NK-92 treated with Interleukin-12 subunit alpha and Interleukin-12 subunit beta, amount 100 ng/mL, for 24 hours (cell line): ENCODE measurements at regions not wholly inside any gene's neighbourhood (a gene's known extent, or its start where the extent isn't known, plus 50 kb on each side); places are given as distances from the start of the nearest gene placed in this dataset.
"Not testable (repeated sequence)": the region's sequence is repeated elsewhere in the genome, so short reads cannot be mapped to it uniquely, and the experiment has no call there.

Source experiments
- DNase-seq: peaks from one replicate; lab custom pipeline; 2025; lab: John Stamatoyannopoulos, UW

GRCh38 chr11:129729216-129729615, 86.4 kb upstream of the TMEM45B start:
- DNase-seq: no peak

- DNase-seq: no peak
Observed at GRCh38 chr11:129729823-129730222, 85.8 kb upstream of the TMEM45B start.

- DNase-seq: no peak
Observed at GRCh38 chr11:129731316-129731715, 84.3 kb upstream of the TMEM45B start.

- no peak for DNase-seq
Observed at GRCh38 chr11:129732941-129733340, 82.7 kb upstream of the TMEM45B start.

- no peak for DNase-seq
Observed at GRCh38 chr11:129733384-129733783, 82.3 kb upstream of the TMEM45B start.

GRCh38 chr11:129733981-129734380, 81.7 kb upstream of the TMEM45B start:
- DNase-seq: no peak

- DNase-seq: no peak
Observed at GRCh38 chr11:129734654-129735053, 81.0 kb upstream of the TMEM45B start.

- no peak for DNase-seq
Observed at GRCh38 chr11:129737831-129738230, 77.8 kb upstream of the TMEM45B start.

- no peak for DNase-seq
Observed at GRCh38 chr11:129738242-129738641, 77.4 kb upstream of the TMEM45B start.

GRCh38 chr11:129739339-129739738, 76.3 kb upstream of the TMEM45B start:
- DNase-seq: no peak

GRCh38 chr11:129740125-129740719, 75.4 kb upstream of the TMEM45B start:
- no peak for DNase-seq

- DNase-seq: no peak
Observed at GRCh38 chr11:129743112-129743815, 72.4 kb upstream of the TMEM45B start.

GRCh38 chr11:129747071-129747470, 68.6 kb upstream of the TMEM45B start:
- no peak for DNase-seq

GRCh38 chr11:129749141-129749540, 66.5 kb upstream of the TMEM45B start:
- DNase-seq: no peak

- peak; percentile 41 for DNase-seq
Observed at GRCh38 chr11:129750343-129751292, 65.0 kb upstream of the TMEM45B start.

GRCh38 chr11:129751511-129751910, 64.1 kb upstream of the TMEM45B start:
- DNase-seq: no peak

GRCh38 chr11:129763569-129763968, 52.1 kb upstream of the TMEM45B start:
- DNase-seq: not testable (repeated sequence)

GRCh38 chr11:129764204-129764603, 51.4 kb upstream of the TMEM45B start:
- not testable (repeated sequence) for DNase-seq
